Right atrium auricular region (tissue), 2 donors: ENCODE measurements at regions not wholly inside any gene's neighbourhood (a gene's known extent, or its start where the extent isn't known, plus 50 kb on each side); places are given as distances from the start of the nearest gene placed in this dataset.

Source experiments
- DNase-seq: peaks from one replicate; pipeline ENCODE4 v3.0.0-alpha.2; 2019; ENCODE audit warnings: low spot score
- H3K27ac ChIP-seq, 2 donors: fragments of 200-600 bp; sonication (generic); 1 replicate in 1 of 2; 2 replicates in 1 of 2; pipeline ENCODE4 v1.5.1; 2016 to 2019
- H3K27me3 ChIP-seq, 2 donors: fragments of 200-600 bp; sonication (generic); one replicate each; pipeline versions ENCODE4 v1.5.1 to v1.6.0; 2017 to 2019
- H3K36me3 ChIP-seq: fragments of 200-600 bp; sonication (generic); one replicate; pipeline ENCODE4 v1.5.1; 2016
- H3K4me1 ChIP-seq, 2 donors: fragments of 200-600 bp; sonication (generic); one replicate each; pipeline versions ENCODE4 v1.5.1 to v1.6.0; 2017 to 2019
- H3K4me3 ChIP-seq, 2 donors: fragments of 200-600 bp; sonication (generic); 1 replicate in 1 of 2; 2 replicates in 1 of 2; pipeline ENCODE4 v1.5.1; 2017 to 2019; ENCODE audit warnings: mild to moderate bottlenecking in 1 of 2, moderate library complexity in 1 of 2
- H3K9me3 ChIP-seq, 2 donors: fragments of 200-600 bp; sonication (generic); one replicate each; pipeline ENCODE4 v1.5.1; 2019
- TF ChIP-seq, protein P1 (sequence below), 2 donors: fragments of 200-600 bp; sonication (generic); IDR thresholded peaks; one replicate each; pipeline ENCODE4 v1.5.1; 2019; ENCODE audit warnings: antibody characterized with exemption in 2 of 2

DNA sequence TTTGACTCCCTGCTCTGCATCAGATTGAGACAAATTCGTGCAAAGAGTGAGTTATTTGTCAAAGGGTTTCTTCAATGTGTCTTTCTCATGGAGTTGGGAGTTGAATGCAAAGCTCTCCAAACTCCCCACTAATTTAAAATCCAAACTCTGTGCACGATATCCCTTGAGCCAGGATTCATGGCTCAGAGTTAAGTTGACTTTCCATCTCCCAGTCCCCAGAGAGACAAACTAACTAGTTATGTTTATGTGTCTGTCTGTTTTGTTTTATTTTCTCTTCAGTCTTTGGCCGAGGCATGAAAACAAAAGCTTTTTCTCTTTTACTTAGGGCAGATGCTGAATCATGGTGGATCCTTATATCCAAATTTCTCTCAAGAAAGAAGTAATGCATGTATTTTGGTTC lies 570.0 kb upstream of the CDH5 start:
- H3K9me3 ChIP-seq: no peaks in the 10 kb centered on the region
- H3K27ac ChIP-seq: no peak overlapping the region
- no peak overlapping the region for H3K4me3 ChIP-seq
- H3K4me1 ChIP-seq: no peaks in the 10 kb centered on the region
- TF ChIP-seq, protein P1, sequence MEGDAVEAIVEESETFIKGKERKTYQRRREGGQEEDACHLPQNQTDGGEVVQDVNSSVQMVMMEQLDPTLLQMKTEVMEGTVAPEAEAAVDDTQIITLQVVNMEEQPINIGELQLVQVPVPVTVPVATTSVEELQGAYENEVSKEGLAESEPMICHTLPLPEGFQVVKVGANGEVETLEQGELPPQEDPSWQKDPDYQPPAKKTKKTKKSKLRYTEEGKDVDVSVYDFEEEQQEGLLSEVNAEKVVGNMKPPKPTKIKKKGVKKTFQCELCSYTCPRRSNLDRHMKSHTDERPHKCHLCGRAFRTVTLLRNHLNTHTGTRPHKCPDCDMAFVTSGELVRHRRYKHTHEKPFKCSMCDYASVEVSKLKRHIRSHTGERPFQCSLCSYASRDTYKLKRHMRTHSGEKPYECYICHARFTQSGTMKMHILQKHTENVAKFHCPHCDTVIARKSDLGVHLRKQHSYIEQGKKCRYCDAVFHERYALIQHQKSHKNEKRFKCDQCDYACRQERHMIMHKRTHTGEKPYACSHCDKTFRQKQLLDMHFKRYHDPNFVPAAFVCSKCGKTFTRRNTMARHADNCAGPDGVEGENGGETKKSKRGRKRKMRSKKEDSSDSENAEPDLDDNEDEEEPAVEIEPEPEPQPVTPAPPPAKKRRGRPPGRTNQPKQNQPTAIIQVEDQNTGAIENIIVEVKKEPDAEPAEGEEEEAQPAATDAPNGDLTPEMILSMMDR (IDR thresholded peaks at IDR 0.05): no peak
- no peaks in the 10 kb centered on the region for H3K36me3 ChIP-seq
- DNase-seq: no peak
- H3K27me3 ChIP-seq: no peaks in the 10 kb centered on the region

GRCh38 chr16:65794973-65795372 lies 571.5 kb upstream of the CDH5 start:
- DNase-seq: no peak
- Histone ChIP-seq H3K27ac (no peak overlapping the region), H3K27me3 (no peaks in the 10 kb centered on the region), H3K36me3 (no peaks in the 10 kb centered on the region), H3K4me3 (no peak overlapping the region), H3K4me1 (no peaks in the 10 kb centered on the region), H3K9me3 (no peaks in the 10 kb centered on the region)
- TF ChIP-seq, protein P1 (IDR thresholded peaks at IDR 0.05): no peak

- Histone ChIP-seq H3K36me3 (no peaks in the 10 kb centered on the region), H3K9me3 (no peaks in the 10 kb centered on the region), H3K27ac (no peak overlapping the region), H3K4me3 (no peak overlapping the region), H3K4me1 (no peaks in the 10 kb centered on the region), H3K27me3 (no peaks in the 10 kb centered on the region)
- DNase-seq: no peak
- TF ChIP-seq, protein P1 (IDR thresholded peaks at IDR 0.05): no peak
These were observed 572.7 kb upstream of the CDH5 start for GRCh38 chr16:65793781-65794180.

- Histone ChIP-seq H3K36me3 (no peaks in the 10 kb centered on the region), H3K27me3 (no peaks in the 10 kb centered on the region), H3K9me3 (no peaks in the 10 kb centered on the region), H3K4me1 (no peaks in the 10 kb centered on the region), H3K4me3 (no peak overlapping the region), H3K27ac (no peak overlapping the region)
- TF ChIP-seq, protein P1 (IDR thresholded peaks at IDR 0.05): no peak
- no peak for DNase-seq
These were observed 575.7 kb upstream of the CDH5 start for GRCh38 chr16:65790768-65791167.

GRCh38 chr16:65789161-65789945 lies 577.1 kb upstream of the CDH5 start:
- TF ChIP-seq, protein P1 (IDR thresholded peaks at IDR 0.05): no peak
- DNase-seq: no peak
- H3K9me3 ChIP-seq: no peaks in the 10 kb centered on the region
- no peak overlapping the region for H3K27ac ChIP-seq
- H3K4me3 ChIP-seq: no peak overlapping the region
- no peaks in the 10 kb centered on the region for H3K4me1 ChIP-seq
- no peaks in the 10 kb centered on the region for H3K36me3 ChIP-seq
- H3K27me3 ChIP-seq: no peaks in the 10 kb centered on the region
